GM19025 (cell line): ENCODE measurements at regions not wholly inside any gene's neighbourhood (a gene's known extent, or its start where the extent isn't known, plus 50 kb on each side); places are given as distances from the start of the nearest gene placed in this dataset.
"Not testable (repeated sequence)": the region's sequence is repeated elsewhere in the genome, so short reads cannot be mapped to it uniquely, and the experiment has no call there.

Source experiments
- ATAC-seq: cut with Tn5 transposase; IDR thresholded peaks from one replicate; pipeline ENCODE4 v1.9.1; 2021; ENCODE audit warnings: mild to moderate bottlenecking, low read depth, moderate library complexity; ENCODE audit not compliant: unreplicated experiment

DNA sequence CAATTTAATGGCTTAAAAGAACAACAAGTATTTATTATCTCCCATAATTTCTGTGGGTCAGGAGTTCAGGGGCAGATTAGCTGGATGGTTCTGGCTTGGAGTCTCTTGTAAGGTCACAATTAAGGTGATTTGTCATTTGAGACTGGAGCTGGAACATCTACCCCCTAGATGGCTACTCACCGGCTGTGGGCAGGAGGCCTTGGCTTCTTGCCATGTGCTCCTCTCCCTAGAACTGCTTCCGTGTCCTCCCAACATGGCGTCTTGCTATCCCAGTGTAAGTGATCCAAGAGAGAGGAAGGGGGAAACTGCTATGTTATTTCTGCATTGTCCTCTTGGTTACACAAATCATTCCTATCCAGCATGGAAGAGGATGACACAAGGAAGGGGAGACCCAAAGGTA is 210.2 kb upstream of the ECI2 start:
- no peak for ATAC-seq

DNA sequence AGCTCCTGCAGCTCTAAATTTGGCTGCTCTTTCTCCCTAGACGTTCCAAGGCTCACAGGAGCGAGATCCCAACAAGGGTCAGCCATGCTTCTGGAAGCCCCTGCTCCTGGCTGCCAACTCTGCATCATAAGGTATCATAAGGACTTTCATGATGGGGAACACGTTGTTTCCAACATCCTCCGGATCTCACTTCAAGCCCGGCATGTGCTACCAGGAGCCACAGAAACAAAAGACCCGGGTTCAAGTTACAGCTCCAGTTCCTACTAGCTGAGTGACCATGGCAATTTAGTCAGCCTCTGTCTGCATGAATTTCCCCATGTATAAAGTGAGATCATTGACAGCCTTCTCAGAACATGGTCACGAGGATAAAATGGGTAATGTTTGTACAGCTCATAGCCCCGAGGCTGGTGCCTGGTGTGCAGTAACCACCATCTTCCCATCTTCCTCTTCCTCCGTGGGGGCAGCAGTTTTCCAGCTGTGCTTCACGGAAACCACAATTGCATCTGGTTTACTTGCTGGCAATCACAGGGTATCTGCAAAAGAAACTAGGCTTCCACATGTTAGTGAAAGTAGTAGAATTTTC is 209.0 kb upstream of the ECI2 start:
- ATAC-seq = no peak

DNA sequence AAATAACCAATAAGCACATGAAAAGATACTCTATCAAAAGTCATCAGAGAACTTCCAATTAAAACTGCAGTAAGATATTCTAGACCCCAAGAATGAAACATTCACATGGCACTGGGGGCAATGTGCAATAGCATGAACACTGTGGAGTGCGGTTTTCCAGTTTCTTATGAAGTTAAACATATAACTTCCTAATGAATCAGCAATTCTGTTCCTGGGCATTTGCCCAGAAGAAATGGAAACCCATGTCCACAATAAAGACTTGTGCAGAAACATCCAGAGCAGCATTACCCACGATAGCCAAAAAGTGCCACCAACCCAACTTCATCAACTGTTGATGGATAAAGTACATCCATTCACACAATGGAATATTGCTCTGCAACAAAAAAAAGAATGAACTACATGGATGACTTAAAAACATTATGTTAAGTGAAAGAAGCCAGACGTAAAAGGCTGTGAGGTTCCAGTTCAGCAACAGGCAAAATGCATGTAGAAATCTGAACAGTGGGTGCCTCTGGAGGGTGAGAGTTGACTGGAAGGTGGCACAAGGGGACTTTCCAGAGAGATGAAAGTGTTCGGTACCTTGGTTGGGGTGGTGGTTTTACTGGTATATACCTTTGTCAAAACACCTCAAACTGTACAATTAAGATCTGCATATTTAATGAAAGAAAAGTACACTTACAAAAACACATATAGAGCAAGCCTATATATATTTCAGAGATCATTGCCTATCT is 207.2 kb upstream of the ECI2 start:
- ATAC-seq = no peak

DNA sequence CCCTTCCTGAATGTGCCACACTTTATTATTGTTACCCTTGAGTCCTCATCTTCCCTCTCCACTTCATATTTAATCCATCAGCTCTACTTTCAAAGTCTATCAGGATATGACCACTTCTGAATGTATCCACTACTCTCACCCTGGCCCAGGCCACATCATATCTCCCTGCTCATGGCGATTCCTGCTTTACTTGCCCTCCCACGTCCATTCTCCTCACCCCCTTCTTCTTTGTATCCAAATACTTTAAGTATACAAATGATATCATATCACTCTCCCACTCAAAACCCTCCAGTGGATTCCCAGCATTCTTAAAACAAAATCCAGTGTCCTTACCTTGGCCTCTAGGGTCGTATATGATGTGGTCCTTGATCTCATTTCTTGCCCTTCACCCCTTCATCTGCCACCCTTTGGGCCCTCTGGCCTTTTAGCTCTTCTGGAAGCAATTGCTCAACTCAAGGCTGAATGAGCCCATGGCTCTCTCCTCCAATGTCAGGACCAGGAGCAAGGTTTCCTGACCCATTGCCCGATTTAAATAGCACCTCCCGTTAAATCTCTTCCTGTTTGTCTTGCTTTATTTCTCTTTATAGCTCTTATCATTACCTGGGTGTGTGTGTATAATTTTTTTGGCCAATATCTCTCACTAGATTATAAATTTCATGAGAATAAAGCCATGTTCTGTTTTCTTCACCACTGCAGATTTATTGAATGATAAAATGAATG is 205.9 kb upstream of the ECI2 start:
- no peak for ATAC-seq

DNA sequence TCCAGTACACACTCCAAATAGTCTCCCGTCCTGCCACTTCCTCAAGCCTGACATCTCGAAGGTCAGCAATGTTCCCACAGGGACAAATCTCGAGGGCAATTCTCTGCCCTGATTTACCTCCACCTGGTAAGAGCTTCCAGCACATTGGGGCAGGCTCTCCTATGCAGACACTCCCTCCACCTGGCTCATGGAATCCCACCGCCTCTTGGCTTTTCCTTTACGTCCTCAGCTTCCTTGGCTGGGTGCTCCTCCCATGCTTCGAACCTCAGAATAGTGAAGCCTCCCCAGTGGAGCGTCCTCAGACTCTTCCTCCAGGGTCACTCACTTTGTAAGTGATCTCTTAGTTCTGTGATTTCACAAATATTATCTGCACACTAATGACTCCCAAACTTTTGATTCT is 205.2 kb upstream of the ECI2 start:
- no peak for ATAC-seq

DNA sequence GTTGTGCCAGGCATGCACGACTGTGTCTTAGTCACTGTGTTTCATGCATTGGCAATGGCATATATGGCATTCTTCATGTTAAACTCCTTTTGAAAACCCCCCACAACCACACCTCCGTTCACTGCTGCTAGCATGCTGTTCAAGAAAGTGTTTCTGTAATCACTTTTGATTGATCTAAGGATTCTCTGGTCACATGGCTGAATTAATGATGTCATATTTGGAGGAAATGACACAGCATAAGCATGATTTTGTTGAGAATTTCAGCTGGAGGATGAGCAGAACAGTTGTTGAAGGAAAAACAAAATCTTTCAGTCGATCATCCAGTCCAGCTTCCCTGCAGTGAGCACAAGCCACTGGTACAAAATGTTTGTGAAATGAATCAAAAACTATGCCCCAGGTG is 203.5 kb upstream of the ECI2 start:
- ATAC-seq = no peak

DNA sequence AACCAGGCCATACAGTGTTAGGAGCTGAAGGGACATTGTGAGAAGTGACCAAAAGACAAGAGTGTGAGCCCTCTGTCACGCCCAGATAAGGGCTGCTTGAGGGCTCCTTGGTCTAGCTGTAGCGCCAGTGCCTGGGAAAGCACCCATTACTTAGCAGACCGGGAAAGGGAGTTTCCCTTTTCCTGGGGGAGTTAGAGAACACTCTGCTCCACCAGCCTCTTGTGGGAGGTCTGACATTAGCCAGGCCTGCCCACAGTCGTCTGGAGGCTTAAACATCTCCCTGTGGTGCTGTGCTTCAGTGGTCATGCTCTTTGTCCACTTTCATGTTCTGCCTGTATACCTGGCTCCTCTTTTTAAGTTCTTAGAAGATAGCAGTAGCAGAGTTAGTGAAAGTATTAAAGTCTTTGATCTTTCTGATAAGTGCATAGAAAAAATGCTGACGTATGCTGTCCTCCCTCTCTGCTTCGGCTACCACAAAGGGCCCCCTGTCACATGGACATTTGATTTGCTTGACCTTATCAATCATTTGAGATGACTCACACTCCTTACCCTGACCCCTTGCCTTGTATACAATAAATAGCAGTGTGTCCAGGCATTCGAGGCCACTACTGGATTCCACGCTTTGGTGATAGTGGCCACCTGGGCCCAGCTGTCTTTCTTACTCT is 201.5 kb upstream of the ECI2 start:
- no peak for ATAC-seq

DNA sequence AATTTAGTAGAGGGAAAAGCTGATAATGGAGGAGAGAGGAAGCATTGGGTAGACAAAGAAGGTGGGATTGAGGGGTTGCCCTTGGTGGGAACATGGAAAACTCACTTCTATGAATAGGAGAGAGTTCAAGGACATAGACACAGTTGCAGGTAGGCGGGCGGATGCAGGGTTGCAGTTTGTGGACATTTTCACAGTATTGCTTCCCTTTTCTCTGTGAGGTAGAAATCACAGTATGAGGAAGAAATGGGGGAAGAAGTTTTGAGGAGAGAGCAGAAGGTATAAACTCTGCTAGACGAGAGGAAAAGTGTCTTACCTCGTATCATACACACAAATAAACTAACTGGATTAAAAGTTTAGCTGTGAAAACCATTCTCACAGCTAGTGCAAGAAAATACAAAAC is 200.7 kb upstream of the ECI2 start:
- ATAC-seq = no peak

DNA sequence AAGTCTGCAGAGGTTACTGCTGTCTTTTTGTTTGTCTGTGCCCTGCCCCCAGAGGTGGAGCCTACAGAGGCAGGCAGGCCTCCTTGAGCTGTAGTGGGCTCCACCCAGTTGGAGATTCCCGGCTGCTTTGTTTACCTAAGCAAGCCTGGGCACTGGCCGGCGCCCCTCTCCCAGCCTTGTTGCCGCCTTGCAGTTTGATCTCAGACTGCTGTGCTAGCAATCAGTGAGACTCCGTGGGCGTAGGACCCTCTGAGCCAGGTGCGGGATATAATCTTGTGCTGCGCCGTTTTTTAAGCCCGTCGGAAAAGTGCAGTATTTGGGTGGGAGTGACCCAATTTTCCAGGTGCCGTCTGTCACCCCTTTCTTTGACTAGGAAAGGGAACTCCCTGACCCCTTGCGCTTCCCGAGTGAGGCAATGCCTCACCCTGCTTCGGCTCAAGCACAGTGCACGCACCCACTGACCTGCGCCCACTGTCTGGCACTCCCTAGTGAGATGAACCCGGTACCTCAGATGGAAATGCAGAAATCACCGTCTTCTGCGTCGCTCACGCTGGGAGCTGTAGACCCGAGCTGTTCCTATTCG is 198.9 kb upstream of the ECI2 start:
- ATAC-seq = not testable (repeated sequence)

DNA sequence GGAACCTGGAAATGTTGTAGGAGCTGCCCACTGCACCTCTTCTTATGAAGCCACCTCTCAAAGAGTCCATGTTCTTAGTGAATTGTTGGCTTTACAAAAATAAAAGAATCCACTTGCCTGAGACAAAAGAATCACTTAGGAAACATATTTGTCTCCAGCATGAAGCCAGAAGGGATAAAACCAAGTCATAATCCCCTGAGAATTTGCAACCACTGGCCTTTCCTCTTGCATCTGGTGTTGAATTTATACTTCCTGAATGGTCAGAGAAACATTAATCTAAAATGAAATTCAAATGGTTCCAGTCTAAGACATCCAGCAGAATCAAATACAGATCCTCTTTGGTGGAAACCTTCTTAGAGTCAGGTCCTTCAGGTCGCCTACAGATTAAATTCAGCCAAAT is 192.5 kb upstream of the ECI2 start:
- no peak for ATAC-seq

DNA sequence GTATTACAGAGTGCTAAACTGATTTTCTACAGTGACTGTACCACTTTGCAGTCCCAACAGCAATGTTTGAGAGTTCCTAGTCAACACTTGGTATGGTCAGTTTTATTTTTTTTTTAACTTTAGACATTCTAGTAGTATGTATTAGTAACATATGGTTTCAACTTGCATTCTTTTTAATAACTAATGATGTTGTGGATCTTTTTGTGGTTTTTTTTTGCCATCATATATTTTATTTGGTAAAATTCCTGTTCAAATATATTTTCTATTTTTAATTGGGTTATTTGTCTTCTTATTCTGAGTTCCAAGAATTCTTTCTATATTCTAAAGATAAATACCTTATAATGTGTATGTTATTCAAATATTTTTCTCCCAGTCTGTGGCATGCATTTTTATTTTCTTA is 189.4 kb upstream of the ECI2 start:
- no peak for ATAC-seq

DNA sequence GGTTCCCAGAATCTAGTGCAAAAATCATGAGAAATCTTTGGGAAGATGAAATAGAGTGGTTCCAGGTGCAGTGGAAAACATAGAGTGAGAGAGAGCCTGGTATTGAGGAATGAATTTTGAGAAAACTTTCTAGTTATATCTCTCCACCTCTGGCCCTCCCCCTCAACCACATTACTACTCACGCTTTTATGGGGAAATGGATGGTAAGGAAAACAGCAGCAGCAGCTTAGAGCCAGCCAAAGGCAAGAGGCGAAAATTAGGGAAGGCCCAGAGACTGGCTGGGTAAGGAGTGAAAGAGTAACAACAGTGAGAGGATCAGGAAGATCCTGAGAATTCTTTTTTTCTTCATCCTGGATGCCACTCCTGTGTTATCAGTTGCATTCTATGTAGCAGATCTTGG is 187.9 kb upstream of the ECI2 start:
- no peak for ATAC-seq

DNA sequence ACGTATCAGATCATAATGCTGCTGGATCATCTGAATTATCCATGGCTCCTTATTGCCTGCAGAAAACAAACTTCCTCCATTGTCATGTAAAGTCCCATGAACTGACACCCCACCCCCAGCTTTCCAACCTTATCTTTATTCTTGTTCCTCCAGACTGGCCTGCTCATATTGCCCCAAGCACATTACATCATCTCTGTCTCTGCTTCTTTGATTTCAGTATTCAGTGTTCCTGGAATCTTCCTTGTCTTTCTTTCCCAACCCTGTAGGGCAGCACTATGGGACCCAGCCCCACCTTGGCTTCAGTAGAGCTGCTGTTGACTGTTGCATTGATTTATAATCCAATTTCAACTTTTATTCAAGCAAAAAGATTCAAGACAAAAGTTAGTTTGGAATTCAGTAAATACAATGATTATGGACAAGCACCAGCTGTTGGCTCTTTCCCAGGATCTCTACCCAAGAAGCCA is 187.5 kb upstream of the ECI2 start:
- no peak for ATAC-seq

DNA sequence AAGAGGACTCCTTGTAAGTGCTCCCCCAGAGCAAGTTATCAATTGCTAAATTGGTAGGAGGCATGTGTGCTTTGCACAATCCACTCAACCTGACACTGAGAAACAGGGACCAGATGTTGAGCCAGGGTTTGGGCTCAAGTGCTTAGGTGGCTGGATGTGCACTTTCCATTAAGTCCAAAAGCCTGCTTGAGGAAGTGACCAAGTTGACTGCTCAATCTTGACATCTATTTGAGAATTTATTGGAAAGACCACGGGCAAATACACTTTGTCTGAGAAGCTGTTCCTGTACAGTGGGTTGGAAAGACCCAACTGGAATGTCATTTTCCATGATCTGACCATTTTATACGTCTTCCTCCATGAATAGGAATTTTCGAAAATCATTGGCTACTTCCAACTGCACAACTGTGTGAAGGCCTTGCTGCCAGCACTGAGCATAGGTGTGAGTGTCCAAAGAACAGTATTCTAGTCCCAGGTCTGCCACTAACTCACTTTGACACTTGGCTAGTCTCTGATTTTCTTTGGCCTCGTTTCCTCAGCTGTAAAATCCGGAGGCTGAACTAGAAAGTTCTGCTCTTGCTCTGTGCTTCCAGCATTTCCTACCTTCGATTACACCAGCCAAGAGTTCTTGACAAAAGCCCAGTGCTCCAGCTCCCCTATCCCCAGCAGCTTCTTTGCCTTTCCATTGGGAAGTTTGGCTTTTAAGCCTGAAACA is 186.9 kb upstream of the ECI2 start:
- no peak for ATAC-seq

DNA sequence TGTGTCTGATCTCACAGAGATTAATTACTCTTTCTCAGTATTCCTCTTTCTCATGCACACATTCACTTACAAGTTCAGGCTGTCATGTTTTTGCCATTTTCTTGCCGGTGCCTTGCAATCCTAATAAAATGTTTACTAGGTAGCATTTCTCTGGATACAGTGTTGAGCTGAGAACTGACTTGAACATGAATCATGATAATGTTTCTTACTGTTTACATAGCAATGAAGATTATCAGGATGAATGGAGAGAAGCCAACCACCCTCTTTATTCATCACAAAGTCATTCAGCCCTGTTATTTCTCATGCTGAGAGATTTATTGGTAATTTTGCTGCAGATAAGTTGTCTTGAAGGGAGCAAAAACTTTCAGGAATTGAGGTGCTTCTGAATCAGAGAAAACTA is 185.5 kb upstream of the ECI2 start:
- no peak for ATAC-seq

DNA sequence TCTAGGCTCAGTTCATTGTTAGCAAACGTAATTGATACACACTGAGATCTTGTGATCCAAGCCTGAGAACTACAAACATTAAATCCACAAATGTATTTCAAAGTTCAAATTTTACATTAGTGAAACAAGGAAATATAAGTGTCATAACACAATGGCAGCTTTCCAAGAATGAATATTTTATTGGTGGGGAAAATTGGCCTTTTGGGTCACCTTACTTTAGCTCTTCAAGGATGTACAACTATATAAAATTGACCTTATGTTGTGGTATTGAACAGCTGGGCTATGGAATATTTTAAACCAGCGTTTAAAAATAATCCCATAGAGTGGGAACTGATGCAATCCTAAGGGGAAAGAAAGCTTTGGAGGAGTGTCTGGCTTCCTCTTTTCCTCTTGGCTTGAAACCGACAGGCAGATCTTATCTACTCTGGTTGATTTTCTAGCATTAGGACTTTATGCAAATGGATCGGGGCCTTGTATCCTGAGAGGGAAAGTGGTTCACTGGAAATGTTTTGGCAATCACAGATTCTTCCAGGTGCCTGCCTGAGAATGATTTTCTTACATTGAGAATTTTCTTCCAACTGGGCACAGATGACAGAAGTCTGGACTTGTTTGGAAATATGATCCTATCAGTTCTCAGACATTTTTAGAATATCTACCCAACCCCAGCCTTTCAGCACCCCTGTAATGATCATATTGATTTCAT is 184.8 kb upstream of the ECI2 start:
- ATAC-seq = no peak

DNA sequence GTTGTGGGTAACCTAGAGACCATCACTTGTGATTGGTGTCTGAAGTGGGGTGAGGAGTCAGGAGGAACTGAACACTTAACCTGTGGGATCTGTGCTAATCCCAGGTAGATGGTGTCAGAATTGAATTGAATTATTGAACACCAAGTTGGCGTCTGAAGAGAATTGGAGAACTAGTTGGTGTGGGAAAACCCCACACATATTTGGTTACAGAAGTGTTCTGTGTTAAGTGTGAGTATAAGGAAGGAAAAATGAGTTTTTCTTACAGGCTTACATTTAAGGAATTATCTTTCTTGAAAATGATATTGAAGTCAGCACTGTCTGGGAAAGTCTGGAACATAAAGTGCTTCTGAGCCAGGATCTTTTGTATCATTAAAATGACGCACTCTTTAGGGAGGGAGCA is 182.9 kb upstream of the ECI2 start:
- ATAC-seq = no peak

DNA sequence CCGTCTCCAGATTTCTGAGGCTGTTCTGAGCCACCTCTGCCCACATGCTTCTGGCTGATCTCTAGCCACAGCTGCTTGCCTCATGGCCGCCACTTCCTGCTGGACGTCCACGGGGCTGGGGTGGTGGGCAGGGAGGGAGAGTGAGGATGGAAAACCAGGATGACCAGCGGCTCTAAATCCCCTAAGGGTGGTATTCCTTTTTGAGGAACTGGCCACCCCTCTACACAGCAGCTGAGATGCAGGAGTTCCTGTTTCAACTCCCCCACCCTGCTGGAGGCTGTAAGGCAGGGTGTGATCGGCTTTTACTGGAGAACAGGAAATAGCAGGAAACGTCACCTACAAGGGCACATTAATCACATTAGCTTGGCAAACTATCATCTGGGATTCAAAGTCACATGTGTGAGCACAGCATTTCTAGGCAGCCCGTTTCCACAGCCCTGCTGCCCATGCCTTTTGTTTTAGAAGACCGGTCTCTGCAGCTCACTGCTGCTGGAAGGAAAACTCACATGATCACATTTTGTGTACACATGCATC is 181.6 kb upstream of the ECI2 start:
- no peak for ATAC-seq

DNA sequence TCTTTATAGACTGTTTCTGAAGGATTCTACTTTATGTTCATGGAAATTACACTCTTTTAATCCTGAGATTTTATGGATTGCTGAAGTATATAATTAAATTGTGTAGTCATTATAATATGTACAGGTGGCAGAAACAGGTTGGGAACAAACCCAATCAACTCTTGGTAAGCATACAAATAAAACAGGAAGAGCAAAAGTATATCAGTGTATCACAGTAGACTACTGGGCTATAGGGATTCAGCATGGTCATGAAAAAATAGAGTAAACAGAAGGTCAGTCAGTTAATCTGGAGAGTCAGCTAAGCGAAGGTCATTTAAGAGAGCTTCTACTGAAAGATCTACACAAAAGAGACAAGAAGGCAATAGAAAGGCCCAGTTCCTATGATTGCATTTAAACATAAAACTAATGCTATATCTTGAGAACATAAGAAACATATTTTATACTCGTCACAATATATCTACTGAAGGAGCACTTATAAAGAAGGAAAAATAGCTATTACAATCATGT is 178.9 kb upstream of the ECI2 start:
- no peak for ATAC-seq
